GM12874 (cell line): ENCODE measurements at regions not wholly inside any gene's neighbourhood (a gene's known extent, or its start where the extent isn't known, plus 50 kb on each side); places are given as distances from the start of the nearest gene placed in this dataset.

Source experiments
- TF ChIP-seq, protein P1 (sequence below): IDR thresholded peaks from 2 replicates; pipeline ENCODE4 v1.5.1; 2011; ENCODE audit warnings: low read depth, mild to moderate bottlenecking, control low read depth, low read length, moderate library complexity; ENCODE audit not compliant: insufficient read depth

DNA sequence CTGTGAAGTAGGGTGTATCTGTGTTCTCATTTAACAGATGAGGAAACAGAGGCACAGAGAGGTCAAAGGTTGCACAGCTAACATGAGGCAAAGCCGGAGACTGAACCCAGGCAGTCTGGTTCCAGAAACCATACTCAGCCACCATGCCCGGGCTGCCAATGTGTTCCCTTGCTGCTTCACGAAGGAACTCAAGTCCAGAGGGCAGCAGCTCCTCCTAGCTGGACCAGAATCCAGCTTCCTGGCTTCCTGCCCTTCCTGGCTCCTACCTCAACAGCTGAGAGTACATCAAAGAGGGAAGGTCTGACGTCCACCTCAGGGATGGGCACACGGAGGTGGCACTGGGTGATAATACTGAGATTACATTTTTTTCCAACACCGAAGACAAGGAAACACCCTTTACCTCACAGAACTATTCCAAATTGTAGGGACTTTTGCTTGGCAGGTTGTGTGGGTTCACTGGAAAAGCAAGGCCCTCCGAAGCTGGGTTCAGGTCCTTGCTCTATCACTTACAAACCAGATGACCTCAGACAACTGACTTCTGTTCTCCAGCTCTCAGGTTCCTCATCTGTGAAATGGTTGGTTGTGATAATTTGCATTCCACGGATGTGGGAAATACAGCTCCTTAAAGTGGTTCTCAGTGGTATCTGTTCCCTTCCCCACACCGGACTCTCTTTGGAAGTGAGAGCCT is 154.1 kb upstream of the ZMIZ1 start:
- TF ChIP-seq, protein P1, sequence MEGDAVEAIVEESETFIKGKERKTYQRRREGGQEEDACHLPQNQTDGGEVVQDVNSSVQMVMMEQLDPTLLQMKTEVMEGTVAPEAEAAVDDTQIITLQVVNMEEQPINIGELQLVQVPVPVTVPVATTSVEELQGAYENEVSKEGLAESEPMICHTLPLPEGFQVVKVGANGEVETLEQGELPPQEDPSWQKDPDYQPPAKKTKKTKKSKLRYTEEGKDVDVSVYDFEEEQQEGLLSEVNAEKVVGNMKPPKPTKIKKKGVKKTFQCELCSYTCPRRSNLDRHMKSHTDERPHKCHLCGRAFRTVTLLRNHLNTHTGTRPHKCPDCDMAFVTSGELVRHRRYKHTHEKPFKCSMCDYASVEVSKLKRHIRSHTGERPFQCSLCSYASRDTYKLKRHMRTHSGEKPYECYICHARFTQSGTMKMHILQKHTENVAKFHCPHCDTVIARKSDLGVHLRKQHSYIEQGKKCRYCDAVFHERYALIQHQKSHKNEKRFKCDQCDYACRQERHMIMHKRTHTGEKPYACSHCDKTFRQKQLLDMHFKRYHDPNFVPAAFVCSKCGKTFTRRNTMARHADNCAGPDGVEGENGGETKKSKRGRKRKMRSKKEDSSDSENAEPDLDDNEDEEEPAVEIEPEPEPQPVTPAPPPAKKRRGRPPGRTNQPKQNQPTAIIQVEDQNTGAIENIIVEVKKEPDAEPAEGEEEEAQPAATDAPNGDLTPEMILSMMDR = no peak

DNA sequence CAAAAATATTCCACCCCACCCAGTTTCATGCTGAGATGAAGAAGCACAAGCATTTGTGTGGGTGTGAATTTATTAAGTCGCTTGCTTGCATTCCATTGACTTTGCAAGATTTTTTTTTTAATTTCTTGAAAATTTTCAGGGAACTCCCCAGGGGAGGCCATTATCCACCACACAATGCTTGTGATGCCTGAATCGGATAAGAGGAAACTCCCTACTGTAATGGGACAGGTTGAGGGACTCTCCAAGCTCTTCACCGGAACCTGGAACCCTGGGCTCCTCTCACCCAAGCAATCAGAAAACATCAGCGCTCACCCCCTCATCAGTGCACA is 153.6 kb upstream of the ZMIZ1 start:
- TF ChIP-seq, protein P1 = no peak

DNA sequence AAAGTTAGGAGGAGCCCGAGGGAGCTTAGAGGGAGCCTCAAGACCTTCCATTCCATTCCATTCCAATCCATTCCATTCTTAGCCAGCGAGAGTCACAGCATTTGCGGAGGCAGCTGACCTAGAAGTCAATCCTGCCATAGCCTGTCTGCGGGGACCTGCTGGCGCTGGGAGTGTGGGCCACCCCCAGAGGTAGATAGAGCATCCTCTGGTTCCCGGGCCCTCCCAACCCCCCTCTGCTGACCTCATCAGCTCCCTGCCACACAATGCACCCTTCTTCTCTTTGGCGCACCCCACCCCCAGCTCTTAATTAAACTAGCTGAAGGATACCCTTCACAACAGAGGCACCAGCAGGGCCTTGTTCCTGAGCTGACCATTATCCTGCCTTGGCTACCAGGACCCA is 152.5 kb upstream of the ZMIZ1 start:
- TF ChIP-seq, protein P1 = no peak

DNA sequence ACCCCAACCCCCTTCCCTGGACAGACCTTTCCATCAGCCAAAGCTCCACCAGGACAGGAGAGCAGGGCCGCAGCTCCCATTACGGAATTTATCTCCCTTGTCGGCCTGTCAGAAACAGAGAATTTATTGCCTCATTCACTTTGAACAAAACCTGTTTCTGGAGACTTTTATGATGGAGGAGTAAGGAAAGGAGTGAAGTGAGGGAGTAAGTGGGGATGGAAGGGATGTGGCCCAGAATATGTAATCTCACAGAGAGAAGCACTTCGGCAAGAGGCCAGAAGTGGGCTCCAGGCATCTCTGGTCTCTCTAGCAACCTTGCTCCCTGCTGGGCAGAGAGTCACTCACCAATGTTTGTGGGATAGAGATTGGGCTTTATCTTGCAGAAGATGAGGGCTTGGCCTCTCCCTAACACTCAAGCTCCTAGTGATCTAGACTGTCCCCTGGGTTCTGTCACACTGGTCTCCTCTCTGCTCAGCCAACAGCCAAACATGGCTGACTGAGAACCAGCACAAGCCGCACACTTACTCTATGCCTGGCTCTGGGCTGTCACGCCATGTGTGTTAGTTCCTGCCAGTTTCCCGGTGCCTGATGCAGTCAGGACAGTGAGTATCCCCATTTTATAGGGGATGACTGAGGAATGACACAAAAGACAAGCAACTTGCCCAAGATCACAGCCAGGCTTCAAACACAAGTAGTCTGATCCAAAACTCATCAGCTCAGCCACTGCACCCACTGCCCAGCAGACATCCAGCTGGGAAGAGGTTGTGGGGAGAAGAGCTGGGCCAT is 149.4 kb upstream of the ZMIZ1 start:
- TF ChIP-seq, protein P1 = no peak

DNA sequence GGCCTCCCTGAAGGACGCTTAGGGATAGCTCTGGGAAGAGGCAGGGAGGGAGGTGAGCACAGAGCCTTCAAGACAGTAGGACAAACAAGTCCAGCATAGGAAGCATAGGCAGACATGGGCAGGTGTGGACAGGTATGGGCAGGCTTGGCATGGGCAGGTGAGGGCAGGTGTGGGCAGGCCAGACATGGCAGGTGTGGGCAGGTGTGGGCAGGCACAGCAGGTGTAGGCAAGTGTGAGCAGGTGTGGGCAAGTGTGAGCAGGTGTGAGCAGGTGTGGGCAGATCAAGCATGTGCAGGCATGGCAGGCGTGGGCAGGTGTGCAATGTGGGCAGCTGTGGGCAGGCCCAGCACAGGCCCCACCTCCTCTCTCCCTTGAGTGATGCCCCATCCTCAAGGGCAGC is 148.8 kb upstream of the ZMIZ1 start:
- TF ChIP-seq, protein P1 = no peak

DNA sequence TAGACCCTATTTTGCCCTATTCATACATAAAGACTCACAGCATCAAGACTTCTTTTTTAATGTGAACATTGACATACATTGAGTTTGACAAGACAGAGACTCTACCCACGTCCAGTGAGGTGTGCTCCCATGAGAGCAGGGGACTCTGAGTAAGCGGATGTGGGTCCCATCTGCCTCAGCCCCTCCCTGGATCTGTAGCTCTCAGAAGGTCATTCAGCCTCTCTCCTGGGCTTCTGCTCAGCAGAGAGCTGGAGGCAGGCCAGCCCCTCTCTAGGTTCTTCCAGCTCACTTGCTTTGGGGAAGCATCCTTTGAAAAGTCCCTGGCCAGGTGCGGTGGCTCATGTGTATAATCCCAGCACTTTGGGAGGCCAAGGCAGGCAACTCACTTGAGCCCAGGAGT is 146.9 kb upstream of the ZMIZ1 start:
- TF ChIP-seq, protein P1 = no peak

DNA sequence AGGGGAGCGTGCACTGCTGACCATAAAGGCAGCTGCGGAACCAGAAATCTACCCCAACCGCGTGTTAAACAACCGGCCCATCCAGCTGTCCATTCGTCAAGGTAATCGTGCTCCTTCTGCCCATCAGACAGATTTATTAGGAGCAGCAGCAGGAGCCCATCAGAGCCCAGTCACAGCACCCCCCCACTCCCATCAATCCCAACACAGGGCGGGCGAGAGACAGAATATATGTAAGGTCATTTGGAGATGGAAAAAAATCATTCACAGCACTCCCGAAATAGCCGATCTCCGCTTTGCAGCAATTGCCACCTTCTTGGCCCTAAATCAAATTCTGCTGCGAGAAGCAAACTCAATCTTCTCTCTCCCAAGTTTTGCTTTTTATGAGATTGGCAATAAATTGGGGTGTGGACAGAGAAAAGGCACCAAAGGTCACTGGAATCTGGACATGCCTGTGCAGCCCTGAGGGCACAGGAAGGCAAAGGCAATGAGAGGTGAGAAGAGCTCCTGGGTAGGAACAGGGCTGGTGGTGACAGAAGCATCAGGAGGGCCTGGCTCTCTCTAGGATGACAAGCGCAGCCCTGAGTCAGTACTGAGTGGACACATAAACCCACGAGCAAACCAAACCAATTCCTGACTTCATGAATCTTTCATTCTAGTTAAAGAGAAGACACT is 145.0 kb upstream of the ZMIZ1 start:
- TF ChIP-seq, protein P1 = no peak
